ENCODE measurements at regions not wholly inside any gene's neighbourhood (a gene's known extent, or its start where the extent isn't known, plus 50 kb on each side); places are given as distances from the start of the nearest gene placed in this dataset.

GRCh38 chr2:147792966-147793617 is 51.7 kb upstream of the ACVR2A start:
- no peak for DNase-seq (ENCODE audit: low read depth in 4 of 4, low spot score in 3 of 4)

GRCh38 chr2:147790580-147790979 is 54.2 kb upstream of the ACVR2A start:
- DNase-seq (ENCODE audit: low read depth in 4 of 4, low spot score in 3 of 4), result no peak

- no peak for DNase-seq (ENCODE audit: low read depth in 4 of 4, low spot score in 3 of 4)
Observed at GRCh38 chr2:147789720-147790119, 55.1 kb upstream of the ACVR2A start.

GRCh38 chr2:147789287-147789686 is 55.5 kb upstream of the ACVR2A start:
- no peak for DNase-seq (ENCODE audit: low read depth in 4 of 4, low spot score in 3 of 4)

- DNase-seq (ENCODE audit: low read depth in 4 of 4, low spot score in 3 of 4), result no peak
Observed at GRCh38 chr2:147782141-147782930, 62.5 kb upstream of the ACVR2A start.

- no peak for DNase-seq (ENCODE audit: low read depth in 4 of 4, low spot score in 3 of 4)
Observed at GRCh38 chr2:147779440-147779839, 65.4 kb upstream of the ACVR2A start.

GRCh38 chr2:147777394-147777793 is 67.4 kb upstream of the ACVR2A start:
- DNase-seq (ENCODE audit: low read depth in 4 of 4, low spot score in 3 of 4), result no peak

- no peak for DNase-seq (ENCODE audit: low read depth in 4 of 4, low spot score in 3 of 4)
Observed at GRCh38 chr2:147774805-147775204, 70.0 kb upstream of the ACVR2A start.

- DNase-seq (ENCODE audit: low read depth in 4 of 4, low spot score in 3 of 4), result no peak
Observed at GRCh38 chr2:147773479-147773878, 71.3 kb upstream of the ACVR2A start.

GRCh38 chr2:147772781-147773180 is 72.0 kb upstream of the ACVR2A start:
- no peak for DNase-seq (ENCODE audit: low read depth in 4 of 4, low spot score in 3 of 4)

GRCh38 chr2:147763861-147764260 is 81.0 kb upstream of the ACVR2A start:
- DNase-seq (ENCODE audit: low read depth in 4 of 4, low spot score in 3 of 4), result no peak

GRCh38 chr2:147760984-147761383 is 83.8 kb upstream of the ACVR2A start:
- DNase-seq (ENCODE audit: low read depth in 4 of 4, low spot score in 3 of 4), result no peak

- DNase-seq (ENCODE audit: low read depth in 4 of 4, low spot score in 3 of 4), result no peak
Observed at GRCh38 chr2:147759536-147759935, 85.3 kb upstream of the ACVR2A start.

GRCh38 chr2:147758821-147759220 is 86.0 kb upstream of the ACVR2A start:
- no peak for DNase-seq (ENCODE audit: low read depth in 4 of 4, low spot score in 3 of 4)

GRCh38 chr2:147756069-147756468 is 88.8 kb upstream of the ACVR2A start:
- DNase-seq (ENCODE audit: low read depth in 4 of 4, low spot score in 3 of 4), result no peak

- DNase-seq (ENCODE audit: low read depth in 4 of 4, low spot score in 3 of 4), result no peak
Observed at GRCh38 chr2:147740211-147740927, 104.5 kb upstream of the ACVR2A start.

- no peak for DNase-seq (ENCODE audit: low read depth in 4 of 4, low spot score in 3 of 4)
Observed at GRCh38 chr2:147739508-147739907, 105.3 kb upstream of the ACVR2A start.

GRCh38 chr2:147718831-147719230 is 126.0 kb upstream of the ACVR2A start:
- DNase-seq (ENCODE audit: low read depth in 4 of 4, low spot score in 3 of 4), result no peak

GRCh38 chr2:147716906-147717305 is 127.9 kb upstream of the ACVR2A start:
- DNase-seq (ENCODE audit: low read depth in 4 of 4, low spot score in 3 of 4), result no peak

- no peak for DNase-seq (ENCODE audit: low read depth in 4 of 4, low spot score in 3 of 4)
Observed at GRCh38 chr2:147715807-147716206, 129.0 kb upstream of the ACVR2A start.

- no peak for DNase-seq (ENCODE audit: low read depth in 4 of 4, low spot score in 3 of 4)
Observed at GRCh38 chr2:147714582-147714981, 130.2 kb upstream of the ACVR2A start.

- no peak for DNase-seq (ENCODE audit: low read depth in 4 of 4, low spot score in 3 of 4)
Observed at GRCh38 chr2:147713349-147713748, 131.5 kb upstream of the ACVR2A start.
